Parathyroid adenoma (tissue), 2 donors: ENCODE measurements at regions not wholly inside any gene's neighbourhood (a gene's known extent, or its start where the extent isn't known, plus 50 kb on each side); places are given as distances from the start of the nearest gene placed in this dataset.

Experiments used
- H2AFZ ChIP-seq: fragments of 300-600 bp; sonication (generic); one replicate; pipeline ENCODE4 v1.7.0; 2017; ENCODE audit warnings: antibody characterized with exemption, mild to moderate bottlenecking
- H3K27ac ChIP-seq: fragments of 300-600 bp; sonication (generic); one replicate; pipeline ENCODE4 v1.7.0; 2017
- H3K27me3 ChIP-seq: fragments of 300-600 bp; sonication (generic); one replicate; pipeline ENCODE4 v1.7.0; 2017; ENCODE audit warnings: low read length; ENCODE audit not compliant: control insufficient read depth, insufficient read depth
- H3K36me3 ChIP-seq: fragments of 300-600 bp; sonication (generic); one replicate; pipeline ENCODE4 v1.7.0; 2017; ENCODE audit warnings: low read length; ENCODE audit not compliant: control insufficient read depth, insufficient read depth
- H3K4me1 ChIP-seq: fragments of 300-600 bp; sonication (generic); one replicate; pipeline ENCODE4 v1.7.0; 2017; ENCODE audit warnings: control low read depth
- H3K4me2 ChIP-seq: fragments of 300-600 bp; sonication (generic); one replicate; pipeline ENCODE4 v1.7.0; 2017; ENCODE audit warnings: low read length
- H3K4me3 ChIP-seq: fragments of 300-600 bp; sonication (generic); one replicate; pipeline ENCODE4 v1.7.0; 2017; ENCODE audit warnings: low read depth, low read length
- H3K79me2 ChIP-seq: fragments of 300-600 bp; sonication (generic); one replicate; pipeline ENCODE4 v1.7.0; 2017; ENCODE audit warnings: control low read depth
- H3K9ac ChIP-seq: fragments of 300-600 bp; sonication (generic); one replicate; pipeline ENCODE4 v1.7.0; 2017; ENCODE audit warnings: mild to moderate bottlenecking
- H3K9me3 ChIP-seq: fragments of 300-600 bp; sonication (generic); one replicate; pipeline ENCODE4 v1.7.0; 2017; ENCODE audit warnings: low read length; ENCODE audit not compliant: control insufficient read depth
- TF ChIP-seq, protein P1 (sequence below): fragments of 300-600 bp; sonication (generic); IDR thresholded peaks from one replicate; pipeline ENCODE4 v1.7.0; 2017; ENCODE audit warnings: antibody characterized with exemption, mild to moderate bottlenecking
- donor health status: primary hyperparathyroidism.

DNA sequence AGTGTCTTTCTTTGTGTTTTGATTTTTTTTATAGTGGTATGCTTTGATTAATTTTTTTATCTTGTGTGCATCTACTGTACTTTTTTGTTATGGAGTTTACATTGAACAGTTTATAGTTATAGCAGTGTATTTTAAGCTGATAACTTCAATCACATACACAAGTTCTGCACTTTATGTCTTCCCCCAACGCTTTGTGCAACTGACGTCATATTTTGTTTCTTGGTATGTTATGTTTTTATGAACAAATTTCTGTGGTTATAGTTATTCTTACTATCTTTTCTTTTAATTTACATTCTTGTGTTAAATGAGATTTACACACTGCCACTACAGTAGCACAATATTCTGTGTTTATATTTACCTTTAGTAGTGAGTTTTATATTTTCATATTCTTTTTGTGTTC is 197.1 kb downstream of the SNAPC1 start:
- no peaks in the 10 kb centered on the region for H3K79me2 ChIP-seq
- H2AFZ ChIP-seq: no peak overlapping the region
- no peak overlapping the region for H3K4me2 ChIP-seq
- TF ChIP-seq, protein P1, sequence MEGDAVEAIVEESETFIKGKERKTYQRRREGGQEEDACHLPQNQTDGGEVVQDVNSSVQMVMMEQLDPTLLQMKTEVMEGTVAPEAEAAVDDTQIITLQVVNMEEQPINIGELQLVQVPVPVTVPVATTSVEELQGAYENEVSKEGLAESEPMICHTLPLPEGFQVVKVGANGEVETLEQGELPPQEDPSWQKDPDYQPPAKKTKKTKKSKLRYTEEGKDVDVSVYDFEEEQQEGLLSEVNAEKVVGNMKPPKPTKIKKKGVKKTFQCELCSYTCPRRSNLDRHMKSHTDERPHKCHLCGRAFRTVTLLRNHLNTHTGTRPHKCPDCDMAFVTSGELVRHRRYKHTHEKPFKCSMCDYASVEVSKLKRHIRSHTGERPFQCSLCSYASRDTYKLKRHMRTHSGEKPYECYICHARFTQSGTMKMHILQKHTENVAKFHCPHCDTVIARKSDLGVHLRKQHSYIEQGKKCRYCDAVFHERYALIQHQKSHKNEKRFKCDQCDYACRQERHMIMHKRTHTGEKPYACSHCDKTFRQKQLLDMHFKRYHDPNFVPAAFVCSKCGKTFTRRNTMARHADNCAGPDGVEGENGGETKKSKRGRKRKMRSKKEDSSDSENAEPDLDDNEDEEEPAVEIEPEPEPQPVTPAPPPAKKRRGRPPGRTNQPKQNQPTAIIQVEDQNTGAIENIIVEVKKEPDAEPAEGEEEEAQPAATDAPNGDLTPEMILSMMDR: no peak
- H3K9ac ChIP-seq: no peak overlapping the region
- H3K4me1 ChIP-seq: no peaks in the 10 kb centered on the region
- H3K9me3 ChIP-seq: peaks cover 5% of the 10 kb centered on the region
- H3K4me3 ChIP-seq: no peak overlapping the region
- no peak overlapping the region for H3K27ac ChIP-seq
- H3K27me3 ChIP-seq: no peaks in the 10 kb centered on the region
- H3K36me3 ChIP-seq: peaks cover 5% of the 10 kb centered on the region

DNA sequence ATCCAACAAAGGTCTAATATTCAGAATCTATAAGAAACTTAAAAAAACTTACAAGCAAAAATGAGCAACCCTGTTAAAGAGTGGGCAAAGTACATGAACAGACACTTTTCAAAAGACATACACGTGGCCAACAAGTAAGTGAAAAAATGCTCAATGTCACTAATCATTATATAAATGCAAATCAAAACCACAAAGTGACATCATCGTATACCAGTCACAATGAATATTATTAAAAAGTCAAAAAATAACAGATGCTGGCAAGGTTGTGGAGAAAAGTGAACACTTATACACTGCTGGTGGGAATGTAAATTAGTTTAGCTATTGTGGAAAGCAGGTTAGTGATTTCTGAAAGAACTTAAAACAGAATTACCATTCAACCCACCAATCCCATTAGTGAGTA is 199.1 kb downstream of the SNAPC1 start:
- no peaks in the 10 kb centered on the region for H3K79me2 ChIP-seq
- H3K4me2 ChIP-seq: no peak overlapping the region
- peaks cover 2% of the 10 kb centered on the region for H3K36me3 ChIP-seq
- H3K27me3 ChIP-seq: no peaks in the 10 kb centered on the region
- no peak overlapping the region for H3K9ac ChIP-seq
- no peak overlapping the region for H3K4me3 ChIP-seq
- H2AFZ ChIP-seq: no peak overlapping the region
- no peak overlapping the region for H3K27ac ChIP-seq
- no peaks in the 10 kb centered on the region for H3K4me1 ChIP-seq
- TF ChIP-seq, protein P1: no peak
- peaks cover 5% of the 10 kb centered on the region for H3K9me3 ChIP-seq

DNA sequence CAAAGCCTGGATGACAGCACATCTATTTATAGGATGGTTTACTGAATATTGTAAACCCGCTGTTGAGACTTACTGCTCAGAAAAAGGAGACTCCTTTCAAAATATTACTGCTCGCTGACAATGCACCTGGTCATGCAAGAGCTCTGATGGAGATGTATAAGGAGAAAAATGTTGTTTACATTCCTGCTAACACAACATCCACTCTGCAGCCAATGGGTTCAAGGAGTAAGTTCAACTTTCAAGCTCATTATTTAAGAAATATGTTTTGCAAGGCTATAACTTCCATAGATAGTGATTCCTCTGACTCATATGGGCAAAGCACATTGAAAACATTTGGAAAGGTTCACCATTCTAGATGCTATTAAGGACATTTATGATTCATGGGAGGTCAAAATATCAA is 201.7 kb downstream of the SNAPC1 start:
- Histone ChIP-seq H3K4me1 (no peaks in the 10 kb centered on the region), H3K27me3 (no peaks in the 10 kb centered on the region), H3K4me2 (no peak overlapping the region), H3K36me3 (no peaks in the 10 kb centered on the region), H3K79me2 (no peaks in the 10 kb centered on the region), H2AFZ (no peak overlapping the region), H3K9me3 (no peaks in the 10 kb centered on the region), H3K9ac (no peak overlapping the region), H3K4me3 (no peak overlapping the region), H3K27ac (no peak overlapping the region)
- TF ChIP-seq, protein P1: no peak

DNA sequence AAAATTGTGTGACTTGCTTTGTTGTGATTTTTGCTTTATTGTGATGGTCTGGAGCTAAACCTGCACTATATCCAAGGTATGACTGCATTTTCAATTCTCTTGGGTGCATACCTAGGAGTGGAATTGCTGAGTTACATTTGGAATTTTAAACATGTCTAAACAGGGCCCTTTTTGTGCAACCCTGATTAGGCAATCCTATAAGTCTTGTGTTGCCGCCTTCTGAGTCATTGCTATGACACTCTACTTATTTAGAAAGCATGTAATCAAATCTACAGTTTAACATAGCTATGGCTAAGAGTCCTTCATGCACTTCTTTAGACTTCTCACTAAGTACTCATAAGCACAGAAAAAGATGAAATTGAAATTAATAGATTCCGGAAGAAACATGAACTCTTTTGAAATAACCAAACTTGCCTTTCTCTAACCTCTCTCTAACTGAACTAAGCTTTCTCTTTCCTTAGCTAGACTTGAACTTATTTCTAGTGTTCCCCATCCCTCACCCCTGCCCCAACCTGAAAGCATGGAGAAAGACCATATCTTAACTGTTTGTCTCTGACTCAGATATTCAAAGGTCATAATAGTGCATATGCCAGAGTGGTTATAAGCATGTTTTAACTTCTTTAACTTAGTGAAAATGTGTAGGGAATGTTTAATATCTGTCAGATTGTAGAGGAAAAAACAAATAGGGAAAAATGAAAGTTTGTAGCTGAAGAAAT is 203.0 kb downstream of the SNAPC1 start:
- H2AFZ ChIP-seq: no peak overlapping the region
- H3K9ac ChIP-seq: no peak overlapping the region
- H3K27me3 ChIP-seq: no peaks in the 10 kb centered on the region
- H3K4me1 ChIP-seq: no peaks in the 10 kb centered on the region
- H3K79me2 ChIP-seq: no peaks in the 10 kb centered on the region
- TF ChIP-seq, protein P1: no peak
- H3K4me2 ChIP-seq: no peak overlapping the region
- H3K36me3 ChIP-seq: no peaks in the 10 kb centered on the region
- no peaks in the 10 kb centered on the region for H3K9me3 ChIP-seq
- no peak overlapping the region for H3K27ac ChIP-seq
- H3K4me3 ChIP-seq: no peak overlapping the region

DNA sequence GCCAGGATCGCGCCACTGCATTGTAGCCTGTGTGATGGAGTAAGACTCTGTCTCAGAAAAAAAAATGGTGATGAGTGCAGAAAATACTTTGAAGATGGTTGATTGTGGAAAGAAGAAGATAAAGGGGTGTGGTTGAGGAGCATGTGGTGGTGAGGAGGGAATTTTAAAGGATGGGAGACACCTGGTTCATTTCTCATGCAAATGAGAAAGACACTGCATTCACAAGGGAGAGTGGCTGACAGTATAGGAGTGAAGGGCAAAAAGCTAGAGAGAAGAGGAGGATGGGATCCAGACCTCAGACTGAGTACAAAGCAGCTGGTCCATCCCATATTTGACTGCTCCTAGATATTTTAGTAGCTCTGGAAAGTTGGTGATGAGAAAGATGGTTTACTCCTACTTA is 206.0 kb downstream of the SNAPC1 start:
- TF ChIP-seq, protein P1: no peak
- H3K4me1 ChIP-seq: no peaks in the 10 kb centered on the region
- no peak overlapping the region for H3K9ac ChIP-seq
- no peaks in the 10 kb centered on the region for H3K9me3 ChIP-seq
- H3K4me2 ChIP-seq: no peak overlapping the region
- no peak overlapping the region for H2AFZ ChIP-seq
- H3K4me3 ChIP-seq: no peak overlapping the region
- H3K27ac ChIP-seq: no peak overlapping the region
- no peaks in the 10 kb centered on the region for H3K27me3 ChIP-seq
- no peaks in the 10 kb centered on the region for H3K79me2 ChIP-seq
- H3K36me3 ChIP-seq: no peaks in the 10 kb centered on the region
